GM12878 (cell line): ENCODE measurements at regions not wholly inside any gene's neighbourhood (a gene's known extent, or its start where the extent isn't known, plus 50 kb on each side); places are given as distances from the start of the nearest gene placed in this dataset.

Source experiments
- ATAC-seq: fragments of 200-7000 bp; cut with Tn5 transposase; 3 replicates; pipeline ENCODE4 v1.9.1; 2020; ENCODE audit warnings: mild to moderate bottlenecking, moderate library complexity
- BruUV-seq: library from RNA; stranded (reverse); fragments of 400-500 nt; replicated peaks from 2 replicates; lab custom pipeline; 2021; lab: Mats Ljungman, UMichigan
- CTCF ChIA-PET: fragments of 300-600 bp; sonication (Branson Sonifier 250); formaldehyde crosslinking; extraction: SDS; loops from one replicate; lab custom pipeline; 2021; ENCODE audit warnings: inconsistent platforms; lab: Yijun Ruan, JAX
- POLR2A ChIA-PET: fragments of 350-600 bp; formaldehyde crosslinking; extraction: SDS; loops from one replicate; lab custom pipeline; 2021; ENCODE audit warnings: inconsistent platforms; lab: Charles Lee
- RAD21 ChIA-PET: fragments of 300-600 bp; sonication (Branson Sonifier 250); formaldehyde crosslinking; loops from one replicate; lab custom pipeline; 2023; ENCODE audit warnings: antibody characterized with exemption; ENCODE audit not compliant: unreplicated experiment; lab: Charles Lee
- SMC1A ChIA-PET: fragments of 300-600 bp; sonication (Branson Sonifier 250); formaldehyde crosslinking; loops from one replicate; lab custom pipeline; 2023; ENCODE audit not compliant: unreplicated experiment, uncharacterized antibody; lab: Charles Lee
- DNase-seq: peaks from one replicate; pipeline ENCODE4 v3.0.0-alpha.2; 2011; ENCODE audit warnings: low read depth, low spot score
- FAIRE-seq: peaks from 3 replicates; lab custom pipeline; 2011; peaks lifted over from hg19 to GRCh38; lab: Jason Lieb, UNC
- H2AFZ ChIP-seq: 2 replicates; pipeline ENCODE4 v1.6.0; 2011; ENCODE audit warnings: low read depth, low read length, control low read depth; ENCODE audit not compliant: control insufficient read depth
- H3K27ac ChIP-seq: 2 replicates; pipeline ENCODE4 v1.5.1; 2011; ENCODE audit warnings: control low read depth; ENCODE audit not compliant: control insufficient read depth, insufficient read depth
- H3K27me3 ChIP-seq, 2 experiments: replicated peaks in 1 of 2; 2 replicates each; pipeline versions ENCODE4 v1.6.0 to v1.6.1; 2011; ENCODE audit warnings: low read length in 1 of 2; ENCODE audit not compliant: control insufficient read depth in 2 of 2, insufficient read depth in 2 of 2
- H3K36me3 ChIP-seq, 2 experiments: 2 replicates each; pipeline ENCODE4 v1.5.1; 2011; ENCODE audit warnings: low read length in 1 of 2; ENCODE audit not compliant: control insufficient read depth in 2 of 2, insufficient read depth in 2 of 2
- H3K4me1 ChIP-seq: 2 replicates; pipeline ENCODE4 v1.6.1; 2011; ENCODE audit warnings: mild to moderate bottlenecking, low read length, moderate library complexity, mixed read lengths; ENCODE audit not compliant: control insufficient read depth, insufficient read depth
- H3K4me2 ChIP-seq: 2 replicates; pipeline ENCODE4 v1.6.0; 2011; ENCODE audit warnings: control low read depth; ENCODE audit not compliant: control insufficient read depth, insufficient read depth
- H3K4me3 ChIP-seq: fragments of 200-600 bp; sonication (generic); 2 replicates; pipeline ENCODE4 v1.5.1; 2016
- H3K79me2 ChIP-seq: 2 replicates; pipeline ENCODE4 v1.6.0; 2011; ENCODE audit warnings: low read length; ENCODE audit not compliant: control insufficient read depth, insufficient read depth
- H3K9ac ChIP-seq: 2 replicates; pipeline ENCODE4 v1.8.0; 2011; ENCODE audit warnings: low read length, control low read depth, mixed read lengths; ENCODE audit not compliant: control insufficient read depth, insufficient read depth
- H3K9me3 ChIP-seq: replicated peaks from 3 replicates; pipeline ENCODE4 v1.5.1; 2011; ENCODE audit warnings: mild to moderate bottlenecking, low read length; ENCODE audit not compliant: control insufficient read depth, insufficient read depth
- H4K20me1 ChIP-seq: 2 replicates; pipeline ENCODE4 v1.6.0; 2011; ENCODE audit not compliant: control insufficient read depth, insufficient read depth
- CHD2 ChIP-seq: IDR thresholded peaks from 2 replicates; pipeline ENCODE4 v1.6.1; 2011; ENCODE audit warnings: low read depth, low read length, improper control_type of control experiment, borderline replicate concordance
- PRDM15 ChIP-seq: fragments of 450-650 bp; formaldehyde crosslinking; IDR thresholded peaks from 2 replicates; pipeline ENCODE4 v1.4.0; 2020; ENCODE audit warnings: mild to moderate bottlenecking, moderate library complexity
- SMARCA5 ChIP-seq: fragments of 450-650 bp; IDR thresholded peaks from 2 replicates; pipeline ENCODE4 v1.6.1; 2017; ENCODE audit warnings: mild to moderate bottlenecking
- ZBTB33 ChIP-seq: fragments of 450-650 bp; IDR thresholded peaks from 2 replicates; pipeline ENCODE4 v1.6.1; 2017; ENCODE audit warnings: mild to moderate bottlenecking
- WGBS: methylation state at CpG from one replicate; pipeline ENCODE4 v1.1.6; 2016; ENCODE audit warnings: low lambda C conversion rate; ENCODE audit not compliant: insufficient replicate concordance, insufficient coverage; ENCODE audit errors: missing lambda C conversion rate; 5-methylcytosine and 5-hydroxymethylcytosine counted together
- in situ Hi-C: fragments of 300-500 bp; cut with MboI; formaldehyde crosslinking; loops from 9 replicates; pipeline ENCODE4 v1.14.3; 2018; ENCODE audit warnings: mixed read lengths
- intact Hi-C: fragments of 100-400 bp; cut with micrococcal nuclease; formaldehyde crosslinking; loops from one replicate; pipeline ENCODE4 v1.14.2; 2022; ENCODE audit not compliant: unreplicated experiment

GRCh38 chr11:23497040-23497439 lies 636.8 kb upstream of the CCDC179 start:
- no peaks in the 10 kb centered on the region for H3K27me3 ChIP-seq
- no peak overlapping the region for H2AFZ ChIP-seq
- H3K9me3 ChIP-seq = no peaks in the 10 kb centered on the region
- intact Hi-C loops = no loop called here
- H3K4me3 ChIP-seq = no peak overlapping the region
- no peaks in the 10 kb centered on the region for H3K4me1 ChIP-seq
- ChIA-PET POLR2A (no interaction called here), SMC1A (no interaction called here)
- no peak overlapping the region for H3K4me2 ChIP-seq
- H3K9ac ChIP-seq = no peak overlapping the region
- TF ChIP-seq CHD2 = no peak
- no peak for TF ChIP-seq PRDM15 (CRISPR knock-in tag)
- TF ChIP-seq ZBTB33 = no peak
- no peak for TF ChIP-seq SMARCA5
- TF ChIP-seq, all 136 proteins: peak for 0
- Histone ChIP-seq H4K20me1 (no peaks in the 10 kb centered on the region), H3K36me3 (no peaks in the 10 kb centered on the region), H3K79me2 (no peaks in the 10 kb centered on the region), H3K27ac (no peak overlapping the region)
- no peak for DNase-seq
- ChIA-PET CTCF (no interaction called here), RAD21 (no interaction called here)
- 0% methylated on average over 1 of the region's 1 CpG for WGBS
- BruUV-seq = no TSS peak
- ATAC-seq = no peak
- FAIRE-seq = no peak
- in situ Hi-C loops = no loop called here
